Pancreas (tissue), 10 donors: ENCODE measurements at regions not wholly inside any gene's neighbourhood (a gene's known extent, or its start where the extent isn't known, plus 50 kb on each side); places are given as distances from the start of the nearest gene placed in this dataset.

Source experiments
- ATAC-seq, 4 donors: fragments of 200-7000 bp; cut with Tn5 transposase; one replicate each; pipeline versions ENCODE4 v1.8.0 to v1.9.1; 2020; ENCODE audit warnings: mild to moderate bottlenecking in 4 of 4, moderate library complexity in 4 of 4
- DNase-seq, 6 donors: peaks; one replicate each; pipeline ENCODE4 v3.0.0-alpha.2; 2020
- FAIRE-seq: peaks from 2 replicates; lab custom pipeline; 2012; peaks lifted over from hg19 to GRCh38; lab: Jason Lieb, UNC
- H3K27ac ChIP-seq, 4 donors: fragments of 200-600 bp; sonication (generic); 1 replicate in 3 of 4; 2 replicates in 1 of 4; pipeline versions ENCODE4 v1.5.0 to v1.8.0; 2020
- H3K27me3 ChIP-seq, 4 donors: fragments of 200-600 bp; one replicate each; pipeline ENCODE4 v1.8.0; 2021
- H3K36me3 ChIP-seq, 3 donors: fragments of 200-600 bp; sonication (generic) in 1 of 3; one replicate each; pipeline versions ENCODE4 v1.5.0 to v1.8.0; 2020 to 2021
- H3K4me1 ChIP-seq, 3 donors: fragments of 200-600 bp; one replicate each; pipeline ENCODE4 v1.8.0; 2021
- H3K4me3 ChIP-seq, 4 donors: fragments of 200-600 bp; sonication (generic) in 2 of 4; one replicate each; pipeline versions ENCODE4 v1.5.0 to v1.8.0; 2020 to 2021
- H3K9me3 ChIP-seq, 4 donors: fragments of 200-600 bp; one replicate each; pipeline ENCODE4 v1.8.0; 2021
- CTCF ChIP-seq, 4 donors: fragments of 200-600 bp; sonication (generic) in 3 of 4; IDR thresholded peaks; one replicate each; pipeline versions ENCODE4 v1.5.0 to v1.8.0; 2021; ENCODE audit warnings: antibody characterized with exemption in 4 of 4
- WGBS, 2 donors: extraction: QIAGEN DNeasy Blood & Tissue Kit; methylation state at CpG; one replicate each; pipeline ENCODE4 v1.1.7; 2013; 5-methylcytosine and 5-hydroxymethylcytosine counted together
- intact Hi-C, 3 donors: fragments of 100-400 bp; cut with DNase I; formaldehyde crosslinking; loops; one replicate each; pipeline versions ENCODE4 v1.11.1 to v1.14.2; 2022
- donor health status: healthy with polysubstance abuse.
- donor health status: DM: no; HTN: no; CAD: no; lungs with moderate emphysema.
- donor health status: DM: no; HTN: no; CAD: no.
- donor health status: control.
- donor health status: control.
- donor health status: Bipolar disorder and iron deficiency.
- donor health status: DM: yes; HTN: yes; CAD: no.
- donor health status: DM: no; HTN: no; CAD: no.
- donor health status: DM: no; HTN: no; CAD: no.
- donor health status: DM: yes; HTN: yes; CAD: no.

- Histone ChIP-seq H3K27ac (no peak overlapping the region), H3K9me3 (no peaks in the 10 kb centered on the region), H3K27me3 (no peaks in the 10 kb centered on the region), H3K4me1 (no peaks in the 10 kb centered on the region), H3K36me3 (no peaks in the 10 kb centered on the region), H3K4me3 (no peak overlapping the region)
- no peak for DNase-seq
- 51 to 69% methylated on average over 8 of the region's 8 CpGs for WGBS, 2 donors
- no peak for TF ChIP-seq CTCF (IDR thresholded peaks at IDR 0.05)
- ATAC-seq: no peak
- FAIRE-seq: no peak
- intact Hi-C loops: no loop called here
Measured at GRCh38 chr1:217965156-217965786, 319.8 kb upstream of the RRP15 start.

- no peak for DNase-seq
- no peak for FAIRE-seq
- no peaks in the 10 kb centered on the region for H3K9me3 ChIP-seq
- no peak overlapping the region for H3K27ac ChIP-seq
- ATAC-seq: no peak
- 72 to 73% methylated on average over 7 of the region's 7 CpGs for WGBS, 2 donors
- intact Hi-C loops: no loop called here
- no peaks in the 10 kb centered on the region for H3K4me1 ChIP-seq
- H3K27me3 ChIP-seq: no peaks in the 10 kb centered on the region
- no peak for TF ChIP-seq CTCF (IDR thresholded peaks at IDR 0.05)
- H3K4me3 ChIP-seq: no peak overlapping the region
- H3K36me3 ChIP-seq: no peaks in the 10 kb centered on the region
Measured at GRCh38 chr1:217968085-217968484, 317.0 kb upstream of the RRP15 start.

- no peaks in the 10 kb centered on the region for H3K27me3 ChIP-seq
- TF ChIP-seq CTCF (IDR thresholded peaks at IDR 0.05): no peak
- DNase-seq (no peak), FAIRE-seq (no peak), ATAC-seq (no peak)
- H3K36me3 ChIP-seq: no peaks in the 10 kb centered on the region
- H3K9me3 ChIP-seq: no peaks in the 10 kb centered on the region
- intact Hi-C loops: no loop called here
- H3K4me3 ChIP-seq: no peak overlapping the region
- 57 to 75% methylated on average over 8 of the region's 8 CpGs for WGBS, 2 donors
- H3K4me1 ChIP-seq: no peaks in the 10 kb centered on the region
- H3K27ac ChIP-seq: no peak overlapping the region
Measured at GRCh38 chr1:217969428-217969827, 315.7 kb upstream of the RRP15 start.

- intact Hi-C loops: no loop called here
- no peaks in the 10 kb centered on the region for H3K4me1 ChIP-seq
- FAIRE-seq: no peak
- no peak overlapping the region for H3K4me3 ChIP-seq
- no peak for ATAC-seq
- H3K27me3 ChIP-seq: no peaks in the 10 kb centered on the region
- H3K36me3 ChIP-seq: no peaks in the 10 kb centered on the region
- DNase-seq: no peak
- H3K27ac ChIP-seq: no peak overlapping the region
- no peak for TF ChIP-seq CTCF (IDR thresholded peaks at IDR 0.05)
- no peaks in the 10 kb centered on the region for H3K9me3 ChIP-seq
Measured at GRCh38 chr1:217977943-217978342, 307.1 kb upstream of the RRP15 start.

DNA sequence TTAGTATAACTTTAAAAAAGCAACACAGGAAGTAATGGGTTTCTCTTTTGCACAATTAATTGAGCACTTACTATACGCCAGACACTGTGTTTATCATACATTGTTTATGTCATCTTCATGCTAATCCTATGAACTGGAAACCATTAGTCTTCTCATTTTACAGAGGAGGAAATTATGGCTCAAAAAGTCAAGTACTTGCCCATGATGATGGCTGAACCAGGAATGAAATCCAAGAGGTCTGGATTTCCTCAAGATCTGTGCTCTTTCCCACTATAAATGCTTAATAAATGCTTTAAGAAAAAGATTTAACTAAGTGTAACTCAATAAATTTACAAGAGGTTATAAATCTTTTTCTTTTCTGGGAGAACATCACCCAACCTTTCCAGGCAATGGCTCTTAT, 303.7 kb upstream of the RRP15 start:
- 44 to 69% methylated on average over 1 of the region's 1 CpG for WGBS, 2 donors
- intact Hi-C loops: no loop called here
- H3K36me3 ChIP-seq: no peaks in the 10 kb centered on the region
- H3K9me3 ChIP-seq: no peaks in the 10 kb centered on the region
- no peak overlapping the region for H3K27ac ChIP-seq
- ATAC-seq (no peak), DNase-seq (no peak), FAIRE-seq (no peak)
- TF ChIP-seq CTCF (IDR thresholded peaks at IDR 0.05): no peak
- H3K4me3 ChIP-seq: no peak overlapping the region
- no peaks in the 10 kb centered on the region for H3K4me1 ChIP-seq
- no peaks in the 10 kb centered on the region for H3K27me3 ChIP-seq
